Adrenal gland (tissue), 5 donors: ENCODE measurements at regions not wholly inside any gene's neighbourhood (a gene's known extent, or its start where the extent isn't known, plus 50 kb on each side); places are given as distances from the start of the nearest gene placed in this dataset.

ENCODE experiments used
- POLR2A ChIP-seq, 2 donors: fragments of 450-650 bp; IDR thresholded peaks; one replicate each; pipeline ENCODE4 v1.6.1; 2017; ENCODE audit warnings: antibody characterized with exemption in 2 of 2, mild to moderate bottlenecking in 2 of 2, moderate library complexity in 1 of 2
- TF ChIP-seq, protein P1 (sequence below), 6 experiments: fragments of 450-650 bp in 4 of 6; fragments of 200-600 bp in 2 of 6; sonication (generic) in 1 of 6; IDR thresholded peaks; 1 replicate in 5 of 6; 2 replicates in 1 of 6; pipeline versions ENCODE4 v1.5.1 to v1.8.0; 2016 to 2021; ENCODE audit warnings: antibody characterized with exemption in 6 of 6, mild to moderate bottlenecking in 2 of 6, moderate library complexity in 1 of 6
- donor health status: DM: no; HTN: no; CAD: no.

GRCh38 chr7:52270301-52270700, 765.1 kb upstream of the POM121L12 start:
- TF ChIP-seq, protein P1, sequence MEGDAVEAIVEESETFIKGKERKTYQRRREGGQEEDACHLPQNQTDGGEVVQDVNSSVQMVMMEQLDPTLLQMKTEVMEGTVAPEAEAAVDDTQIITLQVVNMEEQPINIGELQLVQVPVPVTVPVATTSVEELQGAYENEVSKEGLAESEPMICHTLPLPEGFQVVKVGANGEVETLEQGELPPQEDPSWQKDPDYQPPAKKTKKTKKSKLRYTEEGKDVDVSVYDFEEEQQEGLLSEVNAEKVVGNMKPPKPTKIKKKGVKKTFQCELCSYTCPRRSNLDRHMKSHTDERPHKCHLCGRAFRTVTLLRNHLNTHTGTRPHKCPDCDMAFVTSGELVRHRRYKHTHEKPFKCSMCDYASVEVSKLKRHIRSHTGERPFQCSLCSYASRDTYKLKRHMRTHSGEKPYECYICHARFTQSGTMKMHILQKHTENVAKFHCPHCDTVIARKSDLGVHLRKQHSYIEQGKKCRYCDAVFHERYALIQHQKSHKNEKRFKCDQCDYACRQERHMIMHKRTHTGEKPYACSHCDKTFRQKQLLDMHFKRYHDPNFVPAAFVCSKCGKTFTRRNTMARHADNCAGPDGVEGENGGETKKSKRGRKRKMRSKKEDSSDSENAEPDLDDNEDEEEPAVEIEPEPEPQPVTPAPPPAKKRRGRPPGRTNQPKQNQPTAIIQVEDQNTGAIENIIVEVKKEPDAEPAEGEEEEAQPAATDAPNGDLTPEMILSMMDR (IDR thresholded peaks at IDR 0.05), result no peak
- TF ChIP-seq POLR2A (IDR thresholded peaks at IDR 0.05), result no peak
